ENCODE measurements at regions not wholly inside any gene's neighbourhood (a gene's known extent, or its start where the extent isn't known, plus 50 kb on each side); places are given as distances from the start of the nearest gene placed in this dataset.

GRCh38 chr6:137602313-137603197, 108.4 kb upstream of the OLIG3 start:
- TF ChIP-seq CTCF (IDR thresholded peaks at IDR 0.05) (no peak), POLR2A (IDR thresholded peaks at IDR 0.05) (no peak)
